ENCODE measurements at regions not wholly inside any gene's neighbourhood (a gene's known extent, or its start where the extent isn't known, plus 50 kb on each side); places are given as distances from the start of the nearest gene placed in this dataset.

- TF ChIP-seq, protein P1, sequence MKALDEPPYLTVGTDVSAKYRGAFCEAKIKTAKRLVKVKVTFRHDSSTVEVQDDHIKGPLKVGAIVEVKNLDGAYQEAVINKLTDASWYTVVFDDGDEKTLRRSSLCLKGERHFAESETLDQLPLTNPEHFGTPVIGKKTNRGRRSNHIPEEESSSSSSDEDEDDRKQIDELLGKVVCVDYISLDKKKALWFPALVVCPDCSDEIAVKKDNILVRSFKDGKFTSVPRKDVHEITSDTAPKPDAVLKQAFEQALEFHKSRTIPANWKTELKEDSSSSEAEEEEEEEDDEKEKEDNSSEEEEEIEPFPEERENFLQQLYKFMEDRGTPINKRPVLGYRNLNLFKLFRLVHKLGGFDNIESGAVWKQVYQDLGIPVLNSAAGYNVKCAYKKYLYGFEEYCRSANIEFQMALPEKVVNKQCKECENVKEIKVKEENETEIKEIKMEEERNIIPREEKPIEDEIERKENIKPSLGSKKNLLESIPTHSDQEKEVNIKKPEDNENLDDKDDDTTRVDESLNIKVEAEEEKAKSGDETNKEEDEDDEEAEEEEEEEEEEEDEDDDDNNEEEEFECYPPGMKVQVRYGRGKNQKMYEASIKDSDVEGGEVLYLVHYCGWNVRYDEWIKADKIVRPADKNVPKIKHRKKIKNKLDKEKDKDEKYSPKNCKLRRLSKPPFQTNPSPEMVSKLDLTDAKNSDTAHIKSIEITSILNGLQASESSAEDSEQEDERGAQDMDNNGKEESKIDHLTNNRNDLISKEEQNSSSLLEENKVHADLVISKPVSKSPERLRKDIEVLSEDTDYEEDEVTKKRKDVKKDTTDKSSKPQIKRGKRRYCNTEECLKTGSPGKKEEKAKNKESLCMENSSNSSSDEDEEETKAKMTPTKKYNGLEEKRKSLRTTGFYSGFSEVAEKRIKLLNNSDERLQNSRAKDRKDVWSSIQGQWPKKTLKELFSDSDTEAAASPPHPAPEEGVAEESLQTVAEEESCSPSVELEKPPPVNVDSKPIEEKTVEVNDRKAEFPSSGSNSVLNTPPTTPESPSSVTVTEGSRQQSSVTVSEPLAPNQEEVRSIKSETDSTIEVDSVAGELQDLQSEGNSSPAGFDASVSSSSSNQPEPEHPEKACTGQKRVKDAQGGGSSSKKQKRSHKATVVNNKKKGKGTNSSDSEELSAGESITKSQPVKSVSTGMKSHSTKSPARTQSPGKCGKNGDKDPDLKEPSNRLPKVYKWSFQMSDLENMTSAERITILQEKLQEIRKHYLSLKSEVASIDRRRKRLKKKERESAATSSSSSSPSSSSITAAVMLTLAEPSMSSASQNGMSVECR (CRISPR knock-in tag; IDR thresholded peaks at IDR 0.05; ENCODE audit: borderline replicate concordance) = no peak
- TF ChIP-seq, protein P2, sequence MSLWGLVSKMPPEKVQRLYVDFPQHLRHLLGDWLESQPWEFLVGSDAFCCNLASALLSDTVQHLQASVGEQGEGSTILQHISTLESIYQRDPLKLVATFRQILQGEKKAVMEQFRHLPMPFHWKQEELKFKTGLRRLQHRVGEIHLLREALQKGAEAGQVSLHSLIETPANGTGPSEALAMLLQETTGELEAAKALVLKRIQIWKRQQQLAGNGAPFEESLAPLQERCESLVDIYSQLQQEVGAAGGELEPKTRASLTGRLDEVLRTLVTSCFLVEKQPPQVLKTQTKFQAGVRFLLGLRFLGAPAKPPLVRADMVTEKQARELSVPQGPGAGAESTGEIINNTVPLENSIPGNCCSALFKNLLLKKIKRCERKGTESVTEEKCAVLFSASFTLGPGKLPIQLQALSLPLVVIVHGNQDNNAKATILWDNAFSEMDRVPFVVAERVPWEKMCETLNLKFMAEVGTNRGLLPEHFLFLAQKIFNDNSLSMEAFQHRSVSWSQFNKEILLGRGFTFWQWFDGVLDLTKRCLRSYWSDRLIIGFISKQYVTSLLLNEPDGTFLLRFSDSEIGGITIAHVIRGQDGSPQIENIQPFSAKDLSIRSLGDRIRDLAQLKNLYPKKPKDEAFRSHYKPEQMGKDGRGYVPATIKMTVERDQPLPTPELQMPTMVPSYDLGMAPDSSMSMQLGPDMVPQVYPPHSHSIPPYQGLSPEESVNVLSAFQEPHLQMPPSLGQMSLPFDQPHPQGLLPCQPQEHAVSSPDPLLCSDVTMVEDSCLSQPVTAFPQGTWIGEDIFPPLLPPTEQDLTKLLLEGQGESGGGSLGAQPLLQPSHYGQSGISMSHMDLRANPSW (CRISPR knock-in tag; conservative IDR thresholded peaks at IDR 0.05; ENCODE audit: low read depth) = no peak
- TF ChIP-seq ZNF219 (CRISPR knock-in tag; IDR thresholded peaks at IDR 0.05; ENCODE audit: borderline replicate concordance) (no peak), GRHL2 (CRISPR knock-in tag; IDR thresholded peaks at IDR 0.05; ENCODE audit: insufficient replicate concordance, severe bottlenecking) (no peak), NFYB (CRISPR knock-in tag; conservative IDR thresholded peaks at IDR 0.05; ENCODE audit: low read depth) (no peak), ZNF532 (CRISPR knock-in tag; IDR thresholded peaks at IDR 0.05; ENCODE audit: borderline replicate concordance) (no peak), JAZF1 (CRISPR knock-in tag; IDR thresholded peaks at IDR 0.05) (no peak), FOXK1 (CRISPR knock-in tag; IDR thresholded peaks at IDR 0.05) (no peak), EMX1 (CRISPR knock-in tag; IDR thresholded peaks at IDR 0.05) (no peak)
- TF ChIP-seq, protein P3, sequence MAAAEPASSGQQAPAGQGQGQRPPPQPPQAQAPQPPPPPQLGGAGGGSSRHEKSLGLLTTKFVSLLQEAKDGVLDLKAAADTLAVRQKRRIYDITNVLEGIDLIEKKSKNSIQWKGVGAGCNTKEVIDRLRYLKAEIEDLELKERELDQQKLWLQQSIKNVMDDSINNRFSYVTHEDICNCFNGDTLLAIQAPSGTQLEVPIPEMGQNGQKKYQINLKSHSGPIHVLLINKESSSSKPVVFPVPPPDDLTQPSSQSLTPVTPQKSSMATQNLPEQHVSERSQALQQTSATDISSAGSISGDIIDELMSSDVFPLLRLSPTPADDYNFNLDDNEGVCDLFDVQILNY (CRISPR knock-in tag; IDR thresholded peaks at IDR 0.05) = no peak
- TF ChIP-seq, protein P4, sequence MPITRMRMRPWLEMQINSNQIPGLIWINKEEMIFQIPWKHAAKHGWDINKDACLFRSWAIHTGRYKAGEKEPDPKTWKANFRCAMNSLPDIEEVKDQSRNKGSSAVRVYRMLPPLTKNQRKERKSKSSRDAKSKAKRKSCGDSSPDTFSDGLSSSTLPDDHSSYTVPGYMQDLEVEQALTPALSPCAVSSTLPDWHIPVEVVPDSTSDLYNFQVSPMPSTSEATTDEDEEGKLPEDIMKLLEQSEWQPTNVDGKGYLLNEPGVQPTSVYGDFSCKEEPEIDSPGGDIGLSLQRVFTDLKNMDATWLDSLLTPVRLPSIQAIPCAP (CRISPR knock-in tag; IDR thresholded peaks at IDR 0.05) = no peak
Observed at GRCh38 chr15:94791510-94791909, 560.1 kb downstream of the MCTP2 start (continued).

- no peak for ATAC-seq
- Mint-ChIP-seq H3K36me3 (peaks cover 3% of the 10 kb centered on the region; the same call in 1 of the 2 replicates), H3K27me3 (ENCODE audit: low read depth) (no peaks in the 10 kb centered on the region), H3K27ac (no peak overlapping the region), H3K9me3 (peaks cover 16% of the 10 kb centered on the region), H3K4me1 (peaks cover 33% of the 10 kb centered on the region), H3K4me3 (no peak overlapping the region)
- ChIA-PET CTCF (no interaction called here), POLR2A (no interaction called here)
- TF ChIP-seq, protein P1 (CRISPR knock-in tag; IDR thresholded peaks at IDR 0.05; ENCODE audit: borderline replicate concordance) = no peak
- TF ChIP-seq SMAD3 (CRISPR knock-in tag; IDR thresholded peaks at IDR 0.05; ENCODE audit: borderline replicate concordance) = no peak
- no peak for DNase-seq (ENCODE audit: low spot score)
Observed at GRCh38 chr15:94792196-94792595, 560.8 kb downstream of the MCTP2 start.
